Fibroblast of lung (primary cell): ENCODE measurements at regions not wholly inside any gene's neighbourhood (a gene's known extent, or its start where the extent isn't known, plus 50 kb on each side); places are given as distances from the start of the nearest gene placed in this dataset.

ENCODE experiments used
- DNase-seq, 2 donors: peaks; one replicate each; pipeline versions ENCODE4 v3.0.0 to v3.0.0-alpha.2; 2010; ENCODE audit warnings: low read depth in 2 of 2
- H2AFZ ChIP-seq: 2 replicates; pipeline ENCODE4 v1.5.1; 2012; ENCODE audit warnings: low read length, control low read depth, inconsistent platforms
- H3K27ac ChIP-seq: 2 replicates; pipeline ENCODE4 v1.5.1; 2011; ENCODE audit warnings: low read length, control low read depth; ENCODE audit not compliant: insufficient read depth
- H3K27me3 ChIP-seq: 2 replicates; pipeline ENCODE4 v1.5.1; 2011; ENCODE audit warnings: mild to moderate bottlenecking, low read length; ENCODE audit not compliant: control insufficient read depth, insufficient read depth
- H3K36me3 ChIP-seq: 2 replicates; pipeline ENCODE4 v1.5.1; 2011; ENCODE audit warnings: low read length; ENCODE audit not compliant: control insufficient read depth, insufficient read depth
- H3K4me1 ChIP-seq: 2 replicates; pipeline ENCODE4 v1.5.1; 2011; ENCODE audit warnings: low read length; ENCODE audit not compliant: control insufficient read depth, insufficient read depth; ENCODE audit errors: extremely low read depth
- H3K4me2 ChIP-seq: 2 replicates; pipeline ENCODE4 v1.5.1; 2011; ENCODE audit warnings: low read length, control low read depth; ENCODE audit not compliant: insufficient read depth; ENCODE audit errors: extremely low read depth
- H3K4me3 ChIP-seq, 4 experiments: fragments of 200-600 bp in 1 of 4; sonication (generic) in 1 of 4; replicated peaks in 1 of 4; 2 replicates each; pipeline ENCODE4 v1.5.1; 2011 to 2016; ENCODE audit warnings: low read length in 4 of 4, low read depth in 3 of 4, mild to moderate bottlenecking in 3 of 4, control low read depth in 2 of 4, inconsistent platforms in 1 of 4, mixed read lengths in 1 of 4; ENCODE audit not compliant: insufficient read depth in 1 of 4; ENCODE audit errors: control extremely low read depth in 1 of 4
- H3K79me2 ChIP-seq: 2 replicates; pipeline ENCODE4 v1.5.1; 2012; ENCODE audit warnings: mild to moderate bottlenecking, low read length, inconsistent platforms; ENCODE audit not compliant: control insufficient read depth, insufficient read depth
- H3K9ac ChIP-seq: 2 replicates; pipeline ENCODE4 v1.5.1; 2011; ENCODE audit warnings: mild to moderate bottlenecking, low read length, control low read depth; ENCODE audit not compliant: insufficient read depth
- H3K9me3 ChIP-seq: 2 replicates; pipeline ENCODE4 v1.5.1; 2012; ENCODE audit warnings: low read depth, low read length; ENCODE audit not compliant: control insufficient read depth, insufficient read depth
- H4K20me1 ChIP-seq: 2 replicates; pipeline ENCODE4 v1.5.1; 2011; ENCODE audit warnings: low read length; ENCODE audit not compliant: control insufficient read depth, insufficient read depth; ENCODE audit errors: extremely low read depth
- CTCF ChIP-seq, 2 donors: IDR thresholded peaks in 1 of 2; conservative IDR thresholded peaks in 1 of 2; 1 replicate in 1 of 2; 2 replicates in 1 of 2; pipeline ENCODE4 v1.5.1; 2011 to 2012; ENCODE audit warnings: low read length in 2 of 2, control low read depth in 1 of 2, inconsistent platforms in 1 of 2, low read depth in 1 of 2, mild to moderate bottlenecking in 1 of 2
- EZH2 ChIP-seq: IDR thresholded peaks from 2 replicates; pipeline ENCODE4 v1.5.1; 2012; ENCODE audit warnings: low read length, control low read depth, mild to moderate bottlenecking; ENCODE audit errors: missing control alignments

GRCh38 chr4:158046345-158046744 is 126.5 kb downstream of the GASK1B start:
- Histone ChIP-seq H3K4me3 (no peak overlapping the region), H3K4me1 (peaks cover 7% of the 10 kb centered on the region), H3K9me3 (no peaks in the 10 kb centered on the region), H3K27me3 (no peaks in the 10 kb centered on the region), H3K27ac (no peak overlapping the region), H3K9ac (no peak overlapping the region), H3K4me2 (no peak overlapping the region), H3K79me2 (no peaks in the 10 kb centered on the region), H4K20me1 (no peaks in the 10 kb centered on the region), H3K36me3 (no peaks in the 10 kb centered on the region), H2AFZ (no peak overlapping the region)
- no peak for TF ChIP-seq EZH2
- TF ChIP-seq CTCF (conservative IDR thresholded peaks at IDR 0.05 in 1 of 2, IDR thresholded peaks at IDR 0.05 in 1 of 2; ENCODE audit: low read depth in 1 of 2, low read length in 2 of 2), result no peak
- DNase-seq, result peak in 1 of 2 donors; percentile 39

- no peaks in the 10 kb centered on the region for H4K20me1 ChIP-seq
- H3K27me3 ChIP-seq, result no peaks in the 10 kb centered on the region
- H3K4me1 ChIP-seq, result peaks cover 3% of the 10 kb centered on the region
- H3K27ac ChIP-seq, result no peak overlapping the region
- no peak overlapping the region for H2AFZ ChIP-seq
- no peaks in the 10 kb centered on the region for H3K36me3 ChIP-seq
- no peak for DNase-seq
- no peak overlapping the region for H3K9ac ChIP-seq
- no peaks in the 10 kb centered on the region for H3K79me2 ChIP-seq
- H3K9me3 ChIP-seq, result no peaks in the 10 kb centered on the region
- no peak overlapping the region for H3K4me2 ChIP-seq
- no peak for TF ChIP-seq EZH2
- no peak for TF ChIP-seq CTCF (conservative IDR thresholded peaks at IDR 0.05 in 1 of 2, IDR thresholded peaks at IDR 0.05 in 1 of 2; ENCODE audit: low read depth in 1 of 2, low read length in 2 of 2)
- no peak overlapping the region for H3K4me3 ChIP-seq
Observed at GRCh38 chr4:158043971-158044618, 128.7 kb downstream of the GASK1B start.

GRCh38 chr4:158042591-158043030 is 130.2 kb downstream of the GASK1B start:
- peak; percentile 48 to 81 for DNase-seq
- Histone ChIP-seq H3K27ac (no peak overlapping the region), H3K4me2 (no peak overlapping the region), H4K20me1 (no peaks in the 10 kb centered on the region), H3K9ac (no peak overlapping the region), H3K4me3 (no peak overlapping the region), H3K4me1 (peaks cover 3% of the 10 kb centered on the region), H3K79me2 (no peaks in the 10 kb centered on the region), H2AFZ (no peak overlapping the region), H3K27me3 (no peaks in the 10 kb centered on the region), H3K36me3 (no peaks in the 10 kb centered on the region), H3K9me3 (no peaks in the 10 kb centered on the region)
- TF ChIP-seq EZH2 (no peak), CTCF (conservative IDR thresholded peaks at IDR 0.05 in 1 of 2, IDR thresholded peaks at IDR 0.05 in 1 of 2; ENCODE audit: low read depth in 1 of 2, low read length in 2 of 2) (no peak)
